ENCODE measurements at regions not wholly inside any gene's neighbourhood (a gene's known extent, or its start where the extent isn't known, plus 50 kb on each side); places are given as distances from the start of the nearest gene placed in this dataset.

GRCh38 chr2:52311862-52312261 lies 1279.9 kb upstream of the NRXN1 start:
- TF ChIP-seq CTCF (IDR thresholded peaks at IDR 0.05): no peak
- intact Hi-C loops (cut with DNase I; ENCODE audit: low total_unique reads): no loop called here
- Histone ChIP-seq H3K27me3 (no peaks in the 10 kb centered on the region), H3K4me3 (no peak overlapping the region), H3K36me3 (no peaks in the 10 kb centered on the region), H3K9me3 (no peaks in the 10 kb centered on the region), H3K4me1 (no peaks in the 10 kb centered on the region), H3K27ac (no peak overlapping the region)
- no peak for DNase-seq

GRCh38 chr2:52308156-52308555 lies 1276.2 kb upstream of the NRXN1 start:
- no peak overlapping the region for H3K27ac ChIP-seq
- no peak overlapping the region for H3K4me3 ChIP-seq
- peaks cover 0 to 7% (median 0%) of the 10 kb centered on the region in 3 donors for H3K9me3 ChIP-seq
- H3K4me1 ChIP-seq: no peaks in the 10 kb centered on the region
- H3K27me3 ChIP-seq: no peaks in the 10 kb centered on the region
- intact Hi-C loops (cut with DNase I; ENCODE audit: low total_unique reads): no loop called here
- no peaks in the 10 kb centered on the region for H3K36me3 ChIP-seq
- no peak for TF ChIP-seq CTCF (IDR thresholded peaks at IDR 0.05)
- DNase-seq: no peak

GRCh38 chr2:52294628-52295027 lies 1262.7 kb upstream of the NRXN1 start:
- no peak overlapping the region for H3K4me3 ChIP-seq
- intact Hi-C loops (cut with DNase I; ENCODE audit: low total_unique reads): no loop called here
- TF ChIP-seq CTCF (IDR thresholded peaks at IDR 0.05): no peak
- H3K36me3 ChIP-seq: no peaks in the 10 kb centered on the region
- no peaks in the 10 kb centered on the region for H3K4me1 ChIP-seq
- H3K9me3 ChIP-seq: no peaks in the 10 kb centered on the region
- no peaks in the 10 kb centered on the region for H3K27me3 ChIP-seq
- DNase-seq: no peak
- H3K27ac ChIP-seq: no peak overlapping the region

- H3K27me3 ChIP-seq: no peaks in the 10 kb centered on the region
- no peaks in the 10 kb centered on the region for H3K36me3 ChIP-seq
- TF ChIP-seq CTCF (IDR thresholded peaks at IDR 0.05): no peak
- no peak overlapping the region for H3K4me3 ChIP-seq
- no peaks in the 10 kb centered on the region for H3K4me1 ChIP-seq
- H3K27ac ChIP-seq: no peak overlapping the region
- intact Hi-C loops (cut with DNase I; ENCODE audit: low total_unique reads): no loop called here
- DNase-seq: no peak
- H3K9me3 ChIP-seq: no peaks in the 10 kb centered on the region
These were observed 1260.9 kb upstream of the NRXN1 start for GRCh38 chr2:52292801-52293200.

GRCh38 chr2:52289741-52290140 lies 1257.8 kb upstream of the NRXN1 start:
- no peak for TF ChIP-seq CTCF (IDR thresholded peaks at IDR 0.05)
- H3K4me3 ChIP-seq: no peak overlapping the region
- no peaks in the 10 kb centered on the region for H3K9me3 ChIP-seq
- no peaks in the 10 kb centered on the region for H3K4me1 ChIP-seq
- no peaks in the 10 kb centered on the region for H3K36me3 ChIP-seq
- no peak overlapping the region for H3K27ac ChIP-seq
- intact Hi-C loops (cut with DNase I; ENCODE audit: low total_unique reads): no loop called here
- H3K27me3 ChIP-seq: no peaks in the 10 kb centered on the region
- DNase-seq: no peak

- H3K4me3 ChIP-seq: no peak overlapping the region
- H3K4me1 ChIP-seq: no peaks in the 10 kb centered on the region
- intact Hi-C loops (cut with DNase I; ENCODE audit: low total_unique reads): no loop called here
- H3K27ac ChIP-seq: no peak overlapping the region
- no peaks in the 10 kb centered on the region for H3K9me3 ChIP-seq
- no peaks in the 10 kb centered on the region for H3K27me3 ChIP-seq
- TF ChIP-seq CTCF (IDR thresholded peaks at IDR 0.05): no peak
- no peak for DNase-seq
- no peaks in the 10 kb centered on the region for H3K36me3 ChIP-seq
These were observed 1256.7 kb upstream of the NRXN1 start for GRCh38 chr2:52288596-52288995.
